Limb (tissue), 2 donors: ENCODE measurements at regions not wholly inside any gene's neighbourhood (a gene's known extent, or its start where the extent isn't known, plus 50 kb on each side); places are given as distances from the start of the nearest gene placed in this dataset.
"Not testable (repeated sequence)": the region's sequence is repeated elsewhere in the genome, so short reads cannot be mapped to it uniquely, and the experiment has no call there.

Source experiments
- DNase-seq, 2 donors: peaks; one replicate each; pipeline ENCODE4 v3.0.0-alpha.2; 2016; ENCODE audit errors: extremely low spot score in 2 of 2

- not testable (repeated sequence) for DNase-seq
Observed at GRCh38 chr1:83251687-83252086, 747.2 kb downstream of the TTLL7 start.

GRCh38 chr1:83246780-83247179 is 752.2 kb downstream of the TTLL7 start:
- DNase-seq = peak in 1 of 2 donors; percentile 24

- not testable (repeated sequence) for DNase-seq
Observed at GRCh38 chr1:83244832-83245231, 754.1 kb downstream of the TTLL7 start.

- not testable (repeated sequence) for DNase-seq
Observed at GRCh38 chr1:83239568-83239967, 759.4 kb downstream of the TTLL7 start.

GRCh38 chr1:83238654-83239053 is 760.3 kb downstream of the TTLL7 start:
- DNase-seq = not testable (repeated sequence)

- not testable (repeated sequence) for DNase-seq
Observed at GRCh38 chr1:83219788-83220187, 779.1 kb downstream of the TTLL7 start.

- DNase-seq = not testable (repeated sequence)
Observed at GRCh38 chr1:83218036-83218716, 780.8 kb downstream of the TTLL7 start.

- not testable (repeated sequence) for DNase-seq
Observed at GRCh38 chr1:83214317-83214716, 784.6 kb downstream of the TTLL7 start.

GRCh38 chr1:83213648-83214047 is 785.3 kb downstream of the TTLL7 start:
- not testable (repeated sequence) for DNase-seq

GRCh38 chr1:83212033-83212432 is 786.9 kb downstream of the TTLL7 start:
- not testable (repeated sequence) for DNase-seq

GRCh38 chr1:83208540-83208939 is 790.4 kb downstream of the TTLL7 start:
- not testable (repeated sequence) for DNase-seq

- DNase-seq = not testable (repeated sequence)
Observed at GRCh38 chr1:83194610-83195009, 804.3 kb downstream of the TTLL7 start.

GRCh38 chr1:83182033-83182728 is 816.8 kb downstream of the TTLL7 start:
- DNase-seq = not testable (repeated sequence)

- DNase-seq = not testable (repeated sequence)
Observed at GRCh38 chr1:83180621-83181020, 818.3 kb downstream of the TTLL7 start.

- not testable (repeated sequence) for DNase-seq
Observed at GRCh38 chr1:83167634-83168033, 831.3 kb downstream of the TTLL7 start.

GRCh38 chr1:83163879-83164475 is 835.0 kb downstream of the TTLL7 start:
- not testable (repeated sequence) for DNase-seq

GRCh38 chr1:83158924-83159323 is 840.0 kb downstream of the TTLL7 start:
- not testable (repeated sequence) for DNase-seq

GRCh38 chr1:83154306-83154705 is 844.6 kb downstream of the TTLL7 start:
- DNase-seq = not testable (repeated sequence)

GRCh38 chr1:83151167-83151898 is 847.6 kb downstream of the TTLL7 start:
- DNase-seq = not testable (repeated sequence)

GRCh38 chr1:83150479-83150878 is 848.5 kb downstream of the TTLL7 start:
- not testable (repeated sequence) for DNase-seq

GRCh38 chr1:83145820-83146219 is 853.1 kb downstream of the TTLL7 start:
- not testable (repeated sequence) for DNase-seq

GRCh38 chr1:83142802-83143201 is 856.1 kb downstream of the TTLL7 start:
- not testable (repeated sequence) for DNase-seq
